ENCODE measurements at regions not wholly inside any gene's neighbourhood (a gene's known extent, or its start where the extent isn't known, plus 50 kb on each side); places are given as distances from the start of the nearest gene placed in this dataset.

- TF ChIP-seq FOXP2 (optimal IDR thresholded peaks at IDR 0.05; ENCODE audit: borderline replicate concordance, extremely low read depth, extremely low read length, insufficient read depth) (no peak), SIN3A (IDR thresholded peaks at IDR 0.05; ENCODE audit: borderline replicate concordance, insufficient read depth, low read length) (no peak), POLR2AphosphoS5 (IDR thresholded peaks at IDR 0.05; ENCODE audit: low read depth, low read length) (no peak), REST (IDR thresholded peaks at IDR 0.05; ENCODE audit: insufficient read depth in 1 of 2, low read depth in 2 of 2, low read length in 2 of 2) (no peak), TAF1 (IDR thresholded peaks at IDR 0.05; ENCODE audit: borderline replicate concordance, insufficient read depth, low read length) (no peak)
These were observed 109.9 kb upstream of the MCHR2 start for GRCh38 chr6:100103931-100104330.

GRCh38 chr6:100103194-100103593, 109.2 kb upstream of the MCHR2 start:
- TF ChIP-seq REST (IDR thresholded peaks at IDR 0.05; ENCODE audit: insufficient read depth in 1 of 2, low read depth in 2 of 2, low read length in 2 of 2) (no peak), POLR2AphosphoS5 (IDR thresholded peaks at IDR 0.05; ENCODE audit: low read depth, low read length) (no peak), TAF1 (IDR thresholded peaks at IDR 0.05; ENCODE audit: borderline replicate concordance, insufficient read depth, low read length) (no peak), SIN3A (IDR thresholded peaks at IDR 0.05; ENCODE audit: borderline replicate concordance, insufficient read depth, low read length) (no peak), FOXP2 (optimal IDR thresholded peaks at IDR 0.05; ENCODE audit: borderline replicate concordance, extremely low read depth, extremely low read length, insufficient read depth) (no peak)

GRCh38 chr6:100101644-100102043, 107.6 kb upstream of the MCHR2 start:
- TF ChIP-seq FOXP2 (optimal IDR thresholded peaks at IDR 0.05; ENCODE audit: borderline replicate concordance, extremely low read depth, extremely low read length, insufficient read depth) (no peak), POLR2AphosphoS5 (IDR thresholded peaks at IDR 0.05; ENCODE audit: low read depth, low read length) (no peak)

- TF ChIP-seq POLR2AphosphoS5 (IDR thresholded peaks at IDR 0.05; ENCODE audit: low read depth, low read length): no peak
These were observed 106.8 kb upstream of the MCHR2 start for GRCh38 chr6:100100776-100101175.

- no peak for TF ChIP-seq FOXP2 (optimal IDR thresholded peaks at IDR 0.05; ENCODE audit: borderline replicate concordance, extremely low read depth, extremely low read length, insufficient read depth)
- no peak for TF ChIP-seq REST (IDR thresholded peaks at IDR 0.05; ENCODE audit: insufficient read depth in 1 of 2, low read depth in 2 of 2, low read length in 2 of 2)
These were observed 105.4 kb upstream of the MCHR2 start for GRCh38 chr6:100099189-100100074.

GRCh38 chr6:100096936-100097335, 102.9 kb upstream of the MCHR2 start:
- no peak for TF ChIP-seq REST (IDR thresholded peaks at IDR 0.05; ENCODE audit: insufficient read depth in 1 of 2, low read depth in 2 of 2, low read length in 2 of 2)
